HG03457 (cell line): ENCODE measurements at regions not wholly inside any gene's neighbourhood (a gene's known extent, or its start where the extent isn't known, plus 50 kb on each side); places are given as distances from the start of the nearest gene placed in this dataset.
"Not testable (repeated sequence)": the region's sequence is repeated elsewhere in the genome, so short reads cannot be mapped to it uniquely, and the experiment has no call there.

ENCODE experiments used
- ATAC-seq: cut with Tn5 transposase; IDR thresholded peaks from one replicate; pipeline ENCODE4 v1.9.1; 2021; ENCODE audit warnings: moderate number of reproducible peaks; ENCODE audit not compliant: unreplicated experiment

DNA sequence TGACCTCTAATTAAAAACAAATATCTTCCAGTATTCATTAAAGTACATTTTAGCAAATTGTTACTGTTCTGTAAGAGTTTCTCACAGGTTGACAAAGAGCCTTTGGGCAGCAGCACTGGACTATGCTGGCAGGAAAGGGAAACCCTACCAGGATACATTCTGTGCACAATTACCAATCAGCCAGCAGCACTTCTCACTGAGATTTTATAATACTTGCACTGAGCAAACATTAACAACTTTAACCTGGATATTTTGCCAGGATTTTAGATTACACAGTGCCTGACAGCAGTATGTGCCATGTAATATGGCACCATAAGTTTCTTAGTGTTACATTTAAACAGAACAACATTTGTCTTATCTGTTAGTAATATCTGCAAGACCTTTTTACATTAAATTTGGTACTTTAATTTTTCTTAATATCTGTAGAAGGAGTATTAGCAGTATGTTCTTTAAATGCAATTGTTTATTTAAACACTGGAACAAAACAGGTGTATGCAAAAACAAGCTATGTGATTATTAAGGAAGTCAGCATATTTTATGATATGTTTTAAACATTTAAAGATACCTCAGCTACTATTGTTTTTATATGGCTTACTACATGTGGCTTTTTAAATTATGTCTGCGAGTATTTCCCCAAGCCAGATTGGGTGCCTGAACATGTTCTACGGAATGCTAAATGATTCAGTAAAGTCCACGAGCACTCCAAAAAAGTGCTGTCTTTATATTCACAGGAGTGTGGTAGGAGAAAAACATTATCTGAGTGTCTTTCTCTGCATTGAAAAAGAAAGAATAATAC, 699.0 kb upstream of the LUZP2 start:
- ATAC-seq: no peak

DNA sequence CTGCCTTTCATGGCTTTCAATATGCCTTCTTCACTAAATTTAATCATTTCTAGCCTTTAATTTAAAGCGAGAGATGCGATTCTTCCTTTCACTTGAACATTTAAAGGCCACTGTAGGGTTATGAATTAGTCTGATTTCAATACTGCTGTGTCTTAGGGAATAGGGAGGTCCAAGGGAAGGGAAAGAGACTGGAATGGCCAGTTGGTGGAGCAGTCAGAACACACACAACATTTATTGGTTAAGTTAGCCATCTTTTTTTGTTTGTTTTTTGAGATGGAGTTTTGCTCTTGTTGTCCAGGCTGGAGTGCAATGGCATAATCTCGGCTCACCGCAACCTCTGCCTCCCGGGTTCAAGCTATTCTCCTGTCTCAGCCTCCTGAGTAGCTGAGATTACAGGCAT, 662.5 kb upstream of the LUZP2 start:
- not testable (repeated sequence) for ATAC-seq

DNA sequence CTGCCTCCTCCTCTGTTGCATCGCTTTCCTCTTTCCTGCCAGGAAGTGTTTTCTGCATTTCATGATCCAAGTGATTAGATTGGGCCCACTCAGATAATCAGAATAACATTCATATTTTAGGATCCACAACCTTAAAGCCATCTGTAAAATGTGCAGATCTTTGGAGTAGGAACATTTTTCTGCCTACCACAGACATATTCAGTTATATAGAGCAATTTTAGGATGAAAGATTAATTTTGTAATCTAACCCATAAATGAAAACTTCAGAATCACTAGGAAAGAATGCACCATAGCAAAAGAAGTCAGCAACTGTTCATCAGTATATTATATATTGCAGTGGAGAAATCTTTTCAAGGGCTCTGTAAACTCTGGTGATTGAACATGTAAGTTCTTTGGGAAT, 659.9 kb upstream of the LUZP2 start:
- no peak for ATAC-seq

DNA sequence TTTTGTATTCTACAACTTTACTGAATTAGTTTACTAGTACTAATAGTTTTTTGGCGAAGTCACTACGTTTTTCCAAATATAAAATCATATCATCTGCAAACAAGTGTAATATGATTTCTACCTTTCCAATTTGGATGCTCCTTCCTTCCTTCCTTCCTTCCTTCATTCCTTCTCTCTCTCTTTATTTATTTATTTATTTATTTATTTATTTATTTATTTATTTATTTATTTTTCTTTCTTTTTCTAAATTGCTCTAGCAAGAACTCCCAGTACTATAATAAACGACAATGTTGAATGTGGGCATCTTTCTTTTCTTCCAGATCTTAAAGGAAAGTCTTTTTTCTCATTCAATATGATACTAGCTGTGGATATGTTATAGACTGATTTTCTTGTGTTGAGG, 656.0 kb upstream of the LUZP2 start:
- ATAC-seq: no peak

GRCh38 chr11:23846902-23847422, 649.9 kb upstream of the LUZP2 start:
- ATAC-seq: no peak

GRCh38 chr11:23851216-23851615, 645.6 kb upstream of the LUZP2 start:
- no peak for ATAC-seq

DNA sequence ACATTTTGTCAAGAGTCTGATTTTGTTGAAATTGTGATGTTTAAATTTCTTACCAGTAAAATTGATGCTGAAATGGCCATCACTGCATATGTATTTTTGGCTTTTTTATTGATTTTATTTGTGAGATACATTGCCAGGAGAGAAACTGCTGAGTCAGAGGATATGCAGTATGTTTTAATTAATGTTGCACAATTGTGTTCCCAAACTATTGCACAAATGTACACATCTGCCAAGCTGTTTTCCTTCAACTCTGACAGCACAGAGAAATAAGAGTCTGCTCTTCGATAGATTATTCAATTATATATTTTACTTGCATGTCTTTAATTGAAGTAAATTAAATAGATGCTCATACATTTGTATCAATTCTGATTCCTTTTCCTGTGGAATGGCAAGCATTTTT, 640.2 kb upstream of the LUZP2 start:
- ATAC-seq: no peak

GRCh38 chr11:23859087-23859486, 637.8 kb upstream of the LUZP2 start:
- ATAC-seq: no peak

DNA sequence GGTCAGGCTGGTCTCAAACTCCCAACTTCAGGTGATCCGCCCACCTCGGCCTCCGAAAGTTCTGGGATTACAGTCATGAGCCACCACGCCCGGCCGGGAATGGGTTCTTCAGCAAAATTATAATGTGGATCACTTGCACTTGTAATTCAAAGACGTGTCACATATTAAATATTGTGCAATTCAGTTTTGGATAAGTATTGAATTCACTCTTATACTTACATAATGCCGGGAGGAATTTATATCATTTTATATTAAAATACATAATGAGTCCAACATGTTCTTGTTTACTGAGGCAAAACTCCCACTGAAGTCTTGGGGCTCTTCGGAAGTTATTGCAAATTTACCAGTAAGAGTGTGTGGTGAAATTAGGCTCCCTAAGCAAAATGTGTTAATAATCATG, 635.2 kb upstream of the LUZP2 start:
- no peak for ATAC-seq

GRCh38 chr11:23865341-23865975, 631.4 kb upstream of the LUZP2 start:
- ATAC-seq: no peak

DNA sequence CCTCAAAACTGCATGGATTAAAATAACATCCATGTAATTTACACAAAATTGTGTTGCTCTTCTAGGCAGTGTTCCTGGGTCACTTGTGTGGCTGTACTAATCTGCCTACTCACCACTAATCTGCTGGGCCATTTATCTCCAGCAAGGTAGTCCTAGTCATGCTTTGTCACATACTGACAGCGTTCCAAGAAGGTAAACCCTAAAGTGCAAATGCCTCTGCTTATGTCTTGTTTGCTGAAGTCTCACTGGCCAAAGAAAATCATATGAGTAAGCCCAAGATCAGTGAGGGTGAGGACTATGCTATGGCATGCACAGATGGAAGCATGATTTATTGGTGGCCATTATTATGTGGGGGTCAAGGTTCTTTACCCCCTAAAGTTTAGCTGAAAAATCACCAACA, 630.2 kb upstream of the LUZP2 start:
- no peak for ATAC-seq

GRCh38 chr11:23869671-23870070, 627.2 kb upstream of the LUZP2 start:
- no peak for ATAC-seq

DNA sequence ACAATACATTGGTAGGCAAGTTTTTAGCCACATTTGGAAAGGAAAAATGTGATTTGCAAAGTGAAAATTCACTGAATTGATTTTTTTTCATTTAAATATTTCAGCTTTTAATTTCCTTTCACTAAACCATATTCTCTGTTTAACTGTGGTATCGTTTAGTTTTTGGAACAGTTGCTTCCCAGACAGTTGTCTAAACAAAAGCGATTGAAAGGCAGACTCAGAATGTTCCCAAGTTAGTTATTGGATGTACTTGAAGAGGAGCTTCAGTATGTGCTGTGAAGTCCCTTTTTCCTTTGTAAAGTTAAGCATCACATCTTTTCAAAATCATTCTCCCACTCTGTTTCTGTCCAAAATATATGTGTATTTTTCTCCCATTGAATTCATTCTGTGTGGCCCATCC, 623.4 kb upstream of the LUZP2 start:
- no peak for ATAC-seq

DNA sequence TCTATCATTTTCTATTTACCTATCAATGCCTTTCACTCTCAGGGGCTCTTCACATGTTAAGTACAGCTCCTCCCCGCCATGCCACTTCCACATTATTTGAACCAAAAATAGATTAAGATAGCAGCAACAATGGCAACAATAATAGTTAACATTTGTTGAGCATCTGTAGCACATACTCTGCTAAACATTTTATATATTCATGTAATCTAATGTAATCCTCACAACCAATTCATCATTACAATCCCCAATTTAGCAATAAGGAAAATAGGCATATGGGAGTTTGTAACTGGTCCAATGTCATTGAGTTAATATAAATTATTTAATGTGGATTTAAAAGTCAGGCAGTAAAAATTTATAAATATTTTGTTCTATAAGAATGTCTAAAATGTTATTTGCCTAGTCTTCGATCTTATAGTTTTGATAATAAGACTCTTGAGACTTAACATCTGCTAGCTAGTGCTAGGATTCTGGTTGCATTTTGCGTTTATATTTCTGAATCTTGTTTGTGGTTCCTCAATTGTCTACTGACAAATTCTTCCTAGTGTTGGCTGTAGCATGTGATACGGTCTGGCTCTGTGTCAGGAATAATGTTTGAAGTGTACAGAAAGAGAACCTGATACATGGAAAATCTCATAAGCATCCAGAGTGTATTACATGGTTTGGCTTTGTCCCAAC, 621.5 kb upstream of the LUZP2 start:
- no peak for ATAC-seq

DNA sequence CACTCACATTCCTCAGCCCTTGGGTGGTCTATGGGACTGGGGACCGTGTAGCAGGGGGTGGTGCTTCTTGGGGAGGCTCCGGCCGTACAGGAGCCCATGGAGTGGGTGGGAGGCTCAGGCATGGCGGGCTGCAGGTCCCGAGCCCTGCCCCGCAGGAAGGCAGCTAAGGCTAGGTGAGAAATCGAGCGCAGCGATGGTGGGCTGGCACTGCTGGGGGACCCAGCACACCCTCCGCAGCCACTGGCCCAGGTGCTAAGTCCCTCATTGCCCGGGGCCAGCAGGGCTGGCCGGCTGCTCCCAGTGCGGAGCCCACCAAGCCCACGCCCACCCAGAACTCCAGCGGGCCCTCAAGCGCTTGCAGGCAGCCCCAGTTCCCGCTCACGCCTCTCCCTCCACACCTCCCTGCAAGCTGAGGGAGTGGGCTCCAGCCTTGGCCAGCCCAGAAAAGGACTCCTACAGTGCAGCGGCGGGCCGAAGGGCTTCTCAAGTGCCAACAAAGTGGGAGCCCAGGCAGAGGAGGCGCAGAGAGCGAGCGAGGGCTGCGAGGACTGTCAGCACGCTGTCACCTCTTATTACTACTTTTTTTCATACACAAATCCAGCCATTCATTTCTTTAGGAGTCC, 613.3 kb upstream of the LUZP2 start:
- not testable (repeated sequence) for ATAC-seq

DNA sequence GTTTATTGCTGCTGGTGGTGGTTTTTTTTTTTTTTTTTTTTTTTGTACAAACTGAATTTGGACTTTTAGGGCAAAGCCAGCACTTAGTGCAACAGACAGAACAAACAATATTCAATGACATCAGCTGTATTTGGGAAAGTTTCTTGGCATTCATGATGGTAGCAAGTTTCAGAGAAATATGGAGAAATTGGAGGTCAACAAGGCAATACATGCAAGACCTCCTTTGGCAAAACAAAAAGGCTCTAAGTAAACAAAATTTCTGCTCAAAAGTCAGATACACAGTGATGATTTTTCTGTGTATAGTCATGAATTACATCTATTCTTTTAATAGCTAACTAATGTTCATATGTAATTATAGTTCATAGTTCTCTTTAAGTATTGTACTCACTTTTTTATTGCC, 612.5 kb upstream of the LUZP2 start:
- no peak for ATAC-seq

DNA sequence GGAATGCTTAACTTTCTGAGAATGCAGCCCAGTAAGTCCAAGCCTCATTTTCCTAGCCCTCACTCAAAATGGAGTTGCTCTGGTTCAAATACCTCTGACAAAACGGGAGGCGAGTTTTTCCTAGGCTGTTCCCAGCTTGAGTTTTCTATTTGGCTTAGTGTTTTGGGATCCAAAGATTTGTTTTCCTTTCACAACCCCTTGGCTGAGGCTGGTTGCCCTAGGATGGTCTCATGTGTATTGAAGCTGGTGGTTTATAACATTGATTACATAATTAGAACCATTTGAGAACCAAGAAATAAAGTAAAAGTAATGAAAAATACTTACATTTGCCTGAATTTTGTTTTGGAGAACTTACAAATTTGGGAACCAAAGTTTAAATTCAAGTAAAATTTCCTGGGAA, 611.1 kb upstream of the LUZP2 start:
- no peak for ATAC-seq

GRCh38 chr11:23887122-23887521, 609.7 kb upstream of the LUZP2 start:
- ATAC-seq: not testable (repeated sequence)

DNA sequence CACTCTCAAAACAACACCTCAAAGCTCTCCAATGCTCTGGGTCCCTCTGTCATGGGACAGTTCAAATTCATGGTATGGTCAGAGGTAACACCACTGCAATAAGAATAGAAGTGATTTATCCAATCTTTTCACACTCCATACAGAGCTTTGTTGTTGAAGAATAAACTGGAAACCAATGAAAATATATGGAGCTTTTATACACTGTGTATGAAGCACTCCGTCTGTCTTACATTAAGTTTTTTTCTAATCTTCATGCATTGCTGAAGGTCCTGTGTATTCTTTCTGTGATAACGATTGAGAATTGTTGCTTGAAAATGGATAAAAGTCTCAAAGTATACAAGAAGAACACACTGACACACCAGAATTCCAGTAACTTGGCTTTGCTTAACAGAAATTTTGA, 603.7 kb upstream of the LUZP2 start:
- ATAC-seq: no peak

- no peak for ATAC-seq
These were observed 599.2 kb upstream of the LUZP2 start for GRCh38 chr11:23897453-23898286.
